CD4-positive, alpha-beta T cell treated with Interleukin-4 for 4 hours (primary cell): ENCODE measurements at regions not wholly inside any gene's neighbourhood (a gene's known extent, or its start where the extent isn't known, plus 50 kb on each side); places are given as distances from the start of the nearest gene placed in this dataset.

Experiments
- DNase-seq: peaks from one replicate; pipeline ENCODE4 v3.0.0-alpha.2; 2020

DNA sequence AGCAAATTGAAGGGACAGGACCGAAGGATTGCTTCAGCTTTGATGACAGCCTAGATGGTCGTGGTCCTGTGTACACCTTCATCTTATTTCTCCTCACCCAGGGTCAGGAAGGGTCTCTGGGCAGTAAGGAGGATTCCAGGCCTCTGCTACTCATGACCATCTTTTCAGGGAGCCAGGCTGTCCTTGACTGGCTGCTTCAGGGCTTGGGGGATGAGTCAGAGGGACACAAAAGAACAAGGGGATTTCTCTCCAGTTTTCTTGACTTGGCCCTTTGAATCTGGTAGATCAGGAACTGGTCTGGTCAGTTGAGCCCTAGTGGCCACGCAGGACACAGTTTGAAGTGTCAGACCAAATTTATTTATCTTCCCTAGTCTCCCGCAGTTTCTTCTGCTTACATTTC is 402.1 kb upstream of the CHD6 start:
- DNase-seq, result no peak

DNA sequence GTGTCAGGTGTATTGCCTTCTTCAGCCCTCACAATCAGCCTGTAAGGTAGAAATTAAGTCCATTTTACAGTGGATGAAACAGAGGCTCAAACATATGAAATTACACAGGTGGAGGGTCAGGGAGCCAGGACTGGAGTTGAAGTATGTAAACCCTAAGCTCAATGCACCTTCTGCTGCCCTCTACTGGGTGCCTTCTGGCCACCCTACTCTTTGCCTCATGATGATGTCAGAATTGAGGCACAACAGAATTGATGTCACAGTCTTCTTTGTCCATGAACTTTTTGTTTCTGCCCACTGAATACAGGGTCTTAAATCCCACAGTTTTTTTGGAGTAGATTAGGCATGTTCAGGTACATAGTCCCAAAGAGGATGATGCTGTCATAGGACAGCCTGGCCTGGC is 400.8 kb upstream of the CHD6 start:
- no peak for DNase-seq

DNA sequence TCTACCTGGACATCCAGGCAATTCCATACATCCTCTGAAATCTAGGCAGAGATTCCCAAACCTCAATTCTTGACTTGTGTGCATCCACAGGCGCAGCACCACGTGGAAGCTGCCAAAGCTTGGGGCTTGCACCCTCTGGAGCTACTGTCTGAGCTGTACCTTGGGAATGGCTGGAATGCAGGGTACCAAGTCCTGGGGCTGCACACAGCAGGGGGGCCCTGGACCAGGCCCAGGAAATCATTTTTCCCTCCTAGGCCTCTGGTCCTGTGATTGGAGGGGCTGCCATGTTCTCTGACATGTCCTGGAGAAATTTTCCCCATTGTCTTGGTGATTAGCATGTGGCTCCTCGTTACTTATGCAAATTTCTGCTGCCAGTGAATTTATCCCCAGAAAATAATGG is 391.9 kb upstream of the CHD6 start:
- DNase-seq, result no peak

DNA sequence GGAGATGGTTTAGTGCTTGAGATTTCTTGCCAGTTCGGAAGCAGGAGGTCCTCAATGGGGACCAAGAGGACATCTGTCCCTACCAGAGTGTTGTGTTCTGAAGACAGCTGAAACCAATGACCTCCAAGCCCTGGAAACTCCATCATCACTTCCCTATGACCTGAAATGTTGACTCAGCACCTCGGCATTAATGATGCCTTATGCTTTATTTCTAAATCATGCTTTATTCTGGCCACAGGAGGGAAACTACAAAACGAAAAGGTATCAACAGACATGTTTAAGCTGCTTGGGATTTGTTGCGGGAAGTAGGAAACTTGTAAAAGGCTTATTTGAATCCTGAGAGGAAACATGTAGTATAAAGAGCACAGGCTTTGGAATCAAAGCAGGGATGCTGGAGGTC is 389.1 kb upstream of the CHD6 start:
- DNase-seq, result no peak

GRCh38 chr20:42005211-42005610 is 387.0 kb upstream of the CHD6 start:
- no peak for DNase-seq

DNA sequence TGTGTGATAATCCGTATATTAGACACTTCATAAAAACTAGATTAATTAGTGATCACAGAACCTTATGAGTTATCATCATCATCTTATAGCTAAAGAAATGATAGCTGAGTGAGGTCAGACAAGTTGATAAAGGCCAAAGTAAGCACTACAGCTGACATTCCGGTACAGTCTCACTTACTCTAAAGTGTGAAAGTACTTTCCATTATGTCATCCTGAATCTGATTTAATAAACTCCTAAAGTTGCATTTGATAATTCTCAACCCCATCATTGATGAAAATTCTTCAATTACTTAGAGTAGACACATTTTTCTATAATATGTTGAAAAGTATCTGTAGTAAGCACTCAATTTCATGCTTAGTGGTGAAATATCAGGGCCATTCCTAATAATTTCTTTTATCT is 385.2 kb upstream of the CHD6 start:
- no peak for DNase-seq

- no peak for DNase-seq
Measured at GRCh38 chr20:41998539-41999341, 380.6 kb upstream of the CHD6 start.

DNA sequence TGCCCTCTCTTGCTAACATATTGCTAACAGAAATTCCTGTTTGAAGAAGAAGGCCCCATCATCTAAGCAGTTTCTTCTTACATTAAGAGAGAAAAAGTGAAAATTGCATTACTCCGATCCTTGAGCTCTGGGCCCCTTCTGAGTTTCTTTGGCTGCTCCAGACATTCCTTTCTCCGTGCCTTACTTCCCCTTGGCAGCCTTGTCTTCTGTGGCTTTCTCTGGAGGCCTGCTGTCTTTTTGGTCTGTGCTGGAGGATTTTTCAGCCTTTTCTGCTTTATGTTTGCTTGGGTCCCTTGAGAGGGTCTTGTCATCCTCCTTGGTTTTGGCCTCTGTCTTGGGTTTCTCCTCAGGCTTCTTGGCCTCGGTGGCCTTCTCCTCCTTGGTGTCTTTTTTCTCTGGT is 378.8 kb upstream of the CHD6 start:
- DNase-seq, result no peak

- no peak for DNase-seq
Measured at GRCh38 chr20:41992481-41992880, 374.3 kb upstream of the CHD6 start.

DNA sequence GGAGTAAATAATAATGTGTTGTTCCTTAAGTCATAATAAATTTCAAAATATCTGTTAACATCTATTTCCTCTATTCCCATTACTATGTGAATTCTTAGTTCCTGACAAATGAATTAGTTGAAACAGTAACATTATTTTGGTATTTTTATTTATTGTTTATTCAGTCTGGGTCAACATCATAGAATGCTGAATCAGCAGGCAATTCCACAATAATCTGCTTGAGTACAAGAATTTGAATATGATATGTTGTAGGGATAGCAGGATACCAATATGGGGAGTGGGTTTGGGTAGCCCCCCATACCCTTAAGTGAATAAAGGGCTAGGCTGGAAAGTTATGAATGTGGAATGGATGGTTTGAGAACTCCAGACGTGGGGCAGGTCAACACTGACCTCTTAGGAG is 373.2 kb upstream of the CHD6 start:
- no peak for DNase-seq

GRCh38 chr20:41989935-41990635 is 371.9 kb upstream of the CHD6 start:
- no peak for DNase-seq

DNA sequence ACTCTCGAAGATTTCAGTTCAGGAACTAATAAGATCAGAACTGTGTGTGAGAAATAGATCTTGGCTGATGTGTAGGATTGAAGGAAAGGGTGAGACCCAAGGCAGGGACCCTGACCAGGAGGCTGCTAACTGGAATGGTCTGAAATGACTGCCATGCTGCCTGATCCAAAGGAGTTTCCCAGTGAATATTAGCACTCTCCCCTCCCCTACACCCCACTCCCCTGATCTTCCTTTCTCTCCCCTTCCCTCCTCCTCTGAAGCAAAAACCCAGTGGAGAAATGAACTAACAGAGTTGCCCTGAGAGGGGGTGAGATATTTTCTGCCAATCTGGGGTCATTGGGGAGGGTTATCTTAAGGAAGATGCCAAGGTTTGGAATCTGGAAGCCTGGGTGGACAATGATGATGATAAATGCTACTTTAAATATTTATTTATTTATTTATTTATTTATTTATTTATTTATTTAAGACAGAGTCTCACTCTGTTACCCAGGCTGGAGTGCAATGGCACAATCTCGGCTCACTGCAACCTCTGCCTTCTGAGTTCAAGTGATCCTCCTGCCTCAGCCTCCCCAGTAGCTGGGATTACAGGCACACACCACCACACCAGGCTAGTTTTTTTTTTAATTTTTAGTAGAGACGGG is 371.0 kb upstream of the CHD6 start:
- DNase-seq, result no peak

DNA sequence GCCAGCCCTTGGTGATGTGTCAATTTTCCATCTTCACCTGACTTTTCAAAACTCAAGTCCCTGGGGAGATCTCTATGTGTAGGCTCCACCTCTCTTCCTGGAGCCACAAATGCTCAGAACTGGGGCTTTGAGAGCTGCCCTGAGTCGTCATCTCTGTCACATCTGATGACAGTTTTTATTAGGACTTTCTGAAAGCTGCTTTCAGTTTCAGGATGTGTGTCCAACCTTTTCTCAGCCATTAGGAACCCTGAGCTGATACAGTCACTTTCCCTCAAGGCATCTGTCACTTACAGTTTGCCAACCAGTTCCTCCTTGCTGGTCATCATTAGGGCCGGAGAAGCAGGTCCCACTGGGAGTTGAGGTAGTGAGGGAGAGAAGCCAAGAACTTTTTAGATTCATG is 365.9 kb upstream of the CHD6 start:
- no peak for DNase-seq

- no peak for DNase-seq
Measured at GRCh38 chr20:41983159-41983558, 365.0 kb upstream of the CHD6 start.

DNA sequence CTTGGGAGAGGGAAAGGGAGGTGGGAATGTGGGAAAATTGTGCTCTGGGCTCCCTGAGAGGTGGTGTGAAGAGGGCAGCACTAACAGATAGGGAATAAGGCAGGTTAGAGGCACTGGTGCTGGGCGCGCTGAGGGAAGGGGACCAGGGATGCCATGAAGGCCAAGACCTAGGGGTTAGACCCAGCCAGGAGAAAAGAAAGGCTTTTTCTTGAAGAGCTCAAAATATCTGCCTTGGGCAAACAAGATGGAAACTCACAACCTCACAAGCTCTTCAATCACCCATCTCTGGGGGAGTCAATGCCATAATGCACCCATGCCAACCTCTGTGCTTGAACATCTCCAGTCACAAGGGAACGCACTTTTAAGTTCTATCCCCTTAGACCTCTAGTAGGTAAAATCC is 363.6 kb upstream of the CHD6 start:
- no peak for DNase-seq

DNA sequence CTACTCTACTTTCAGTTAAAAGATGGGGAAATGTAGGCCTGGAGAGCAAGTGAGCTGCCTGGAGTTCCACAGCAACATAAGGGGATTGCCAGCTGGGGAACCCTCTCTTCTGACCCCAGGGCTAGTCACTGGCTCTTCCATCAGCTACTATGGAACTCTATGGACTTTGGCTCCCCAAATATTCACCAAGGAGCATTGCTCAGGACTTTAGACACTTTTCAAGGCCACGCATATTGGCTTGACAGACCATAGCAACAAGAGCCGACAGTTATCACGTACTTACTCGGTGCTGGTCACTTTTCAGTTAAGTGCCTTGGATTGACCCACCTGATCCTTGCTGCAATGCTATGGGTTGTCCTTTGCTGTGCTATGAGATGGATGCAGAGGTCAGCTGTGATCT is 360.7 kb upstream of the CHD6 start:
- DNase-seq, result no peak

- DNase-seq, result no peak
Measured at GRCh38 chr20:41978246-41978790, 360.1 kb upstream of the CHD6 start.

GRCh38 chr20:41969656-41970055 is 351.5 kb upstream of the CHD6 start:
- no peak for DNase-seq

- DNase-seq, result no peak
Measured at GRCh38 chr20:41960166-41960565, 342.0 kb upstream of the CHD6 start.

DNA sequence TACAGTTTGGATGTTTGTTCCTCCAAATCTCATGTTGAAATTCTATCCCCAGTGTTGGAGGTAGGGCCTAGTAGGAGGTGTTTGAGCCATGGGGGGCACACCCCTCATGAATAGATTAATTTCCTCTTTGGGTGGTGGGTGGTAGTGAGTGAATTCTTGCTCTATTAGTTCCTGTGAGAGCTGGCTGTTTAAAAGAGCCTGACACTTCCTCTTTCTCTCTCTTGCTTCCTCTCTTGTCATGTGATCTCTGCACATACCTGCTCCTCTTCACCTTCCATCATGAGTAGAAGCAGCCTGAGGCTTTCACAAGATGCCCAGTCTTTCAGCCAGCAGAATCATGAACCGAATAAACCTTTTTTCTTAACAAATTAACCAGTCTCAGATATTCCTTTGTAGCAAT is 340.2 kb upstream of the CHD6 start:
- no peak for DNase-seq

GRCh38 chr20:41956338-41957074 is 338.3 kb upstream of the CHD6 start:
- no peak for DNase-seq

- DNase-seq, result no peak
Measured at GRCh38 chr20:41952166-41952565, 334.0 kb upstream of the CHD6 start.

DNA sequence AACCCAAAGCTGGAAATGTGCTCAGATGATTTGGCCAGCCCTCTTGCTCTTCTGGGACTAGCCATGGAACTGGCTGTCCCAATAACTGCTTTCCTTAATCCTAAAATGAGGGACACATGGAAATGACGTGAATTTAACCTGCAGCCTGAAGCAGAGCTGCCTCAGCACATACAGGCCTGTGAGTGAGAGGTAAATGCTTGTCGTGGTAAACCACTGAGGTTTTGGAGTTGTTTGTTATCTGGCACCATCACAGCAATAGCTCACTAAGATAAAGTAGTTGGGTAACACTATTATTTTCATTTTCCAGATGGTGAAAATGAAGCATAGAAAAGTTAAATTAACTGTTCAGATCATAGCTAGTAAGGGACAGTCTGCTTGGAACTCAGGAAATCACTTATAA is 333.4 kb upstream of the CHD6 start:
- DNase-seq, result no peak
